Spleen (tissue), 11 donors: ENCODE measurements at regions not wholly inside any gene's neighbourhood (a gene's known extent, or its start where the extent isn't known, plus 50 kb on each side); places are given as distances from the start of the nearest gene placed in this dataset.

Experiments used
- DNase-seq: peaks from one replicate; pipeline ENCODE4 v3.0.0-alpha.2; 2020
- H3K27ac ChIP-seq, 8 donors: fragments of 200-600 bp; sonication (generic) in 7 of 8; 1 replicate in 4 of 8; 2 replicates in 4 of 8; pipeline versions ENCODE4 v1.5.0 to v1.8.0; 2016 to 2021; ENCODE audit warnings: inconsistent platforms in 4 of 8, mild to moderate bottlenecking in 4 of 8, moderate library complexity in 1 of 8
- H3K27me3 ChIP-seq, 7 donors: fragments of 200-600 bp; sonication (generic) in 6 of 7; replicated peaks in 1 of 7; 1 replicate in 4 of 7; 2 replicates in 3 of 7; pipeline versions ENCODE4 v1.5.0 to v1.8.0; 2016 to 2021; ENCODE audit warnings: inconsistent platforms in 3 of 7, mild to moderate bottlenecking in 1 of 7
- H3K36me3 ChIP-seq, 6 donors: fragments of 200-600 bp; sonication (generic) in 5 of 6; 1 replicate in 4 of 6; 2 replicates in 2 of 6; pipeline versions ENCODE4 v1.5.0 to v1.8.0; 2016 to 2021; ENCODE audit warnings: inconsistent platforms in 2 of 6
- H3K4me1 ChIP-seq, 6 donors: fragments of 200-600 bp; sonication (generic) in 5 of 6; 1 replicate in 3 of 6; 2 replicates in 3 of 6; pipeline versions ENCODE4 v1.5.0 to v1.8.0; 2016 to 2021; ENCODE audit warnings: inconsistent platforms in 3 of 6
- H3K4me3 ChIP-seq, 8 donors: fragments of 200-600 bp; sonication (generic) in 7 of 8; 1 replicate in 4 of 8; 2 replicates in 4 of 8; pipeline versions ENCODE4 v1.5.0 to v1.8.0; 2016 to 2021; ENCODE audit warnings: inconsistent platforms in 4 of 8, mild to moderate bottlenecking in 4 of 8, moderate library complexity in 2 of 8
- H3K9me3 ChIP-seq, 8 donors: fragments of 200-600 bp; sonication (generic) in 7 of 8; 1 replicate in 4 of 8; 2 replicates in 4 of 8; pipeline versions ENCODE4 v1.5.0 to v1.8.0; 2016 to 2021; ENCODE audit warnings: inconsistent platforms in 4 of 8
- CTCF ChIP-seq, 11 experiments: fragments of 200-600 bp in 7 of 11; fragments of 450-650 bp in 4 of 11; sonication (generic) in 4 of 11; IDR thresholded peaks in 8 of 11; conservative IDR thresholded peaks in 3 of 11; 1 replicate in 7 of 11; 2 replicates in 4 of 11; pipeline versions ENCODE4 v1.4.0 to v1.8.0; 2016 to 2021; ENCODE audit warnings: antibody characterized with exemption in 11 of 11, inconsistent platforms in 4 of 11, mild to moderate bottlenecking in 1 of 11
- POLR2A ChIP-seq, 3 donors: fragments of 450-650 bp; IDR thresholded peaks; one replicate each; pipeline ENCODE4 v1.5.1; 2017; ENCODE audit warnings: antibody characterized with exemption in 3 of 3, mild to moderate bottlenecking in 1 of 3
- POLR2AphosphoS5 ChIP-seq, 3 donors: sonication (generic); formaldehyde crosslinking; IDR thresholded peaks; one replicate each; pipeline ENCODE4 v1.5.1; 2017; ENCODE audit warnings: antibody characterized with exemption in 3 of 3
- WGBS, 5 donors: extraction: QIAGEN DNeasy Blood & Tissue Kit in 3 of 5; methylation state at CpG; one replicate each; pipeline versions ENCODE4 v1.1.5 to v1.1.7; 2013 to 2018; 5-methylcytosine and 5-hydroxymethylcytosine counted together
- intact Hi-C: fragments of 100-400 bp; cut with DNase I; formaldehyde crosslinking; loops from one replicate; pipeline ENCODE4 v1.15.0; 2023; ENCODE audit warnings: low total_unique reads
- donor health status: healthy with polysubstance abuse.
- donor health status: DM: no; HTN: no; CAD: no; lungs with moderate emphysema.
- donor health status: DM: no; HTN: no; CAD: no.
- donor health status: Bipolar disorder and iron deficiency.
- donor health status: healthy.
- donor health status: DM: no; HTN: no; CAD: no.
- donor health status: DM: yes; HTN: yes; CAD: no.

GRCh38 chr6:155693573-155694418 lies 238.2 kb upstream of the NOX3 start:
- H3K9me3 ChIP-seq, result no peaks in the 10 kb centered on the region
- H3K27me3 ChIP-seq, result no peaks in the 10 kb centered on the region
- no peak overlapping the region for H3K27ac ChIP-seq
- no peak overlapping the region for H3K4me3 ChIP-seq
- WGBS, 5 donors, result 66 to 80% (median 73%) methylated on average over 10 of the region's 10 CpGs
- intact Hi-C loops, result no loop called here
- TF ChIP-seq POLR2A (IDR thresholded peaks at IDR 0.05) (no peak), CTCF (IDR thresholded peaks at IDR 0.05 in 8 of 11, conservative IDR thresholded peaks at IDR 0.05 in 3 of 11) (no peak), POLR2AphosphoS5 (IDR thresholded peaks at IDR 0.05) (no peak)
- DNase-seq, result no peak
- H3K36me3 ChIP-seq, result no peaks in the 10 kb centered on the region
- H3K4me1 ChIP-seq, result peaks cover 0 to 13% (median 0%) of the 10 kb centered on the region in 6 donors

GRCh38 chr6:155690820-155691219 lies 235.2 kb upstream of the NOX3 start:
- no peak for TF ChIP-seq POLR2A (IDR thresholded peaks at IDR 0.05)
- TF ChIP-seq CTCF (IDR thresholded peaks at IDR 0.05 in 8 of 11, conservative IDR thresholded peaks at IDR 0.05 in 3 of 11), result no peak
- no peak for TF ChIP-seq POLR2AphosphoS5 (IDR thresholded peaks at IDR 0.05)
- intact Hi-C loops, result no loop called here
- 74 to 92% (median 86%) methylated on average over 3 of the region's 3 CpGs for WGBS, 5 donors
- H3K36me3 ChIP-seq, result no peaks in the 10 kb centered on the region
- no peak for DNase-seq
- H3K4me3 ChIP-seq, result no peak overlapping the region
- no peaks in the 10 kb centered on the region for H3K27me3 ChIP-seq
- no peaks in the 10 kb centered on the region for H3K4me1 ChIP-seq
- no peak overlapping the region for H3K27ac ChIP-seq
- no peaks in the 10 kb centered on the region for H3K9me3 ChIP-seq

GRCh38 chr6:155687645-155688044 lies 232.0 kb upstream of the NOX3 start:
- no peaks in the 10 kb centered on the region for H3K9me3 ChIP-seq

More at GRCh38 chr6:155687645-155688044, 232.0 kb upstream of the NOX3 start:
- H3K36me3 ChIP-seq, result no peaks in the 10 kb centered on the region
- intact Hi-C loops, result no loop called here
- H3K27ac ChIP-seq, result peak overlapping the region in 4 of 8 donors; percentile 12 to 30 (median 22)
- DNase-seq, result no peak
- TF ChIP-seq POLR2A (IDR thresholded peaks at IDR 0.05), result no peak
- no peak for TF ChIP-seq CTCF (IDR thresholded peaks at IDR 0.05 in 8 of 11, conservative IDR thresholded peaks at IDR 0.05 in 3 of 11)
- TF ChIP-seq POLR2AphosphoS5 (IDR thresholded peaks at IDR 0.05), result no peak
- no peaks in the 10 kb centered on the region for H3K27me3 ChIP-seq
- 68 to 84% (median 70%) methylated on average over 6 of the region's 6 CpGs for WGBS, 5 donors
- H3K4me1 ChIP-seq, result no peaks in the 10 kb centered on the region
- H3K4me3 ChIP-seq, result no peak overlapping the region
